Suprapubic skin (tissue), 4 donors: ENCODE measurements at regions not wholly inside any gene's neighbourhood (a gene's known extent, or its start where the extent isn't known, plus 50 kb on each side); places are given as distances from the start of the nearest gene placed in this dataset.

Source experiments
- POLR2A ChIP-seq, 2 donors: fragments of 450-650 bp; IDR thresholded peaks; one replicate each; pipeline ENCODE4 v1.6.1; 2017; ENCODE audit warnings: antibody characterized with exemption in 2 of 2, mild to moderate bottlenecking in 2 of 2, moderate library complexity in 2 of 2
- POLR2AphosphoS5 ChIP-seq, 3 donors: sonication (generic); formaldehyde crosslinking; IDR thresholded peaks; one replicate each; pipeline ENCODE4 v1.6.1; 2017; ENCODE audit warnings: antibody characterized with exemption in 3 of 3
- TF ChIP-seq, protein P1 (sequence below), 2 donors: fragments of 200-600 bp in 1 of 2; fragments of 450-650 bp in 1 of 2; sonication (generic) in 1 of 2; IDR thresholded peaks; one replicate each; pipeline ENCODE4 v1.5.1; 2016 to 2019; ENCODE audit warnings: antibody characterized with exemption in 2 of 2, mild to moderate bottlenecking in 1 of 2, moderate library complexity in 1 of 2

DNA sequence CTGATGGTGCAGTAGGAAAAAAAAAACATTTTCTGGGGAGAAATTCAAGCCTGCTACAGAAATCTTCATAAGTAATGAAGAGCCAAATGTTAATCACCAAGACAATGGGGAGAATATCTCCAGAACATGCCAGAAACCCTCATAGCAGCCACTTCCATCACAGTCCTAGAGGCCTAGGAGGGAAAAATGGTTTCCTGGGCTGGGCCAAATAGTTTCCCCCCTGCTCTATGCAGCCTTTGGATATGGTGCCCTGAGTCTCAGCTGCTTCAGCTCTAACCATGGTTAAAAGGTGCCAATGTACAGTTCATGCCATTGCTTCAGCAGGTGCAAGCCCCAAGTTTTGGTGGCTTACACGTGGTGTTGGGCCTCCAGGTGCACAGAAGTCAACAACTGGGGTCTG, 113.1 kb downstream of the ZNF648 start:
- TF ChIP-seq, protein P1, sequence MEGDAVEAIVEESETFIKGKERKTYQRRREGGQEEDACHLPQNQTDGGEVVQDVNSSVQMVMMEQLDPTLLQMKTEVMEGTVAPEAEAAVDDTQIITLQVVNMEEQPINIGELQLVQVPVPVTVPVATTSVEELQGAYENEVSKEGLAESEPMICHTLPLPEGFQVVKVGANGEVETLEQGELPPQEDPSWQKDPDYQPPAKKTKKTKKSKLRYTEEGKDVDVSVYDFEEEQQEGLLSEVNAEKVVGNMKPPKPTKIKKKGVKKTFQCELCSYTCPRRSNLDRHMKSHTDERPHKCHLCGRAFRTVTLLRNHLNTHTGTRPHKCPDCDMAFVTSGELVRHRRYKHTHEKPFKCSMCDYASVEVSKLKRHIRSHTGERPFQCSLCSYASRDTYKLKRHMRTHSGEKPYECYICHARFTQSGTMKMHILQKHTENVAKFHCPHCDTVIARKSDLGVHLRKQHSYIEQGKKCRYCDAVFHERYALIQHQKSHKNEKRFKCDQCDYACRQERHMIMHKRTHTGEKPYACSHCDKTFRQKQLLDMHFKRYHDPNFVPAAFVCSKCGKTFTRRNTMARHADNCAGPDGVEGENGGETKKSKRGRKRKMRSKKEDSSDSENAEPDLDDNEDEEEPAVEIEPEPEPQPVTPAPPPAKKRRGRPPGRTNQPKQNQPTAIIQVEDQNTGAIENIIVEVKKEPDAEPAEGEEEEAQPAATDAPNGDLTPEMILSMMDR (IDR thresholded peaks at IDR 0.05): no peak
- TF ChIP-seq POLR2A (IDR thresholded peaks at IDR 0.05) (no peak), POLR2AphosphoS5 (IDR thresholded peaks at IDR 0.05) (no peak)
